K562 (cell line): ENCODE measurements at regions not wholly inside any gene's neighbourhood (a gene's known extent, or its start where the extent isn't known, plus 50 kb on each side); places are given as distances from the start of the nearest gene placed in this dataset.

Experiments used
- ATAC-seq: fragments of 200-7000 bp; cut with Tn5 transposase; 3 replicates; pipeline ENCODE4 v1.9.1; 2020; ENCODE audit warnings: moderate library complexity
- BruUV-seq: library from RNA; stranded (reverse); fragments of 400-500 nt; replicated peaks from 2 replicates; lab custom pipeline; 2021; lab: Mats Ljungman, UMichigan
- CTCF ChIA-PET: fragments of 300-600 bp; formaldehyde crosslinking; extraction: SDS; loops from one replicate; lab custom pipeline; 2021; ENCODE audit warnings: low intra/inter-chr PET ratio; lab: Yijun Ruan, JAX
- POLR2A ChIA-PET: fragments of 300-600, 350-650 bp; sonication (Branson Sonifier 250); formaldehyde crosslinking; extraction: SDS; loops from one replicate; lab custom pipeline; 2021; ENCODE audit warnings: antibody characterized with exemption, inconsistent platforms; lab: Yijun Ruan, JAX
- DNase-seq, 4 experiments: peaks; one replicate each; pipeline versions ENCODE4 v3.0.0 to v3.0.0-alpha.2; 2011 to 2018; ENCODE audit warnings: low spot score in 3 of 4, mixed read lengths in 3 of 4; ENCODE audit errors: extremely low read depth in 1 of 4
- FAIRE-seq: peaks from 2 replicates; lab custom pipeline; 2011; peaks lifted over from hg19 to GRCh38; lab: Jason Lieb, UNC
- H2AFZ ChIP-seq: 2 replicates; pipeline ENCODE4 v1.6.0; 2011; ENCODE audit warnings: low read depth, low read length, control low read depth, inconsistent platforms
- H3K27ac ChIP-seq: fragments of 200-600 bp; 3 replicates; pipeline ENCODE4 v1.8.0; 2011; ENCODE audit warnings: low read depth, mild to moderate bottlenecking, control low read depth, inconsistent platforms, low read length, moderate library complexity, mixed read lengths; ENCODE audit errors: extremely low read depth
- H3K27me3 ChIP-seq, 2 experiments: fragments of 300-600 bp in 1 of 2; 2 replicates in 1 of 2; 3 replicates in 1 of 2; pipeline versions ENCODE4 v1.6.0 to v1.8.0; 2011; ENCODE audit warnings: inconsistent platforms in 2 of 2, low read length in 2 of 2, mild to moderate bottlenecking in 1 of 2, mixed read lengths in 1 of 2, moderate library complexity in 1 of 2; ENCODE audit not compliant: control insufficient read depth in 2 of 2, insufficient read depth in 2 of 2
- H3K36me3 ChIP-seq: fragments of 300-600 bp; 3 replicates; pipeline ENCODE4 v1.8.0; 2011; ENCODE audit warnings: mild to moderate bottlenecking, low read length, inconsistent platforms; ENCODE audit not compliant: control insufficient read depth, insufficient read depth
- H3K4me1 ChIP-seq, 2 experiments: fragments of 200-600 bp in 1 of 2; replicated peaks in 1 of 2; 2 replicates in 1 of 2; 3 replicates in 1 of 2; pipeline versions ENCODE4 v1.5.1 to v1.8.0; 2011; ENCODE audit warnings: inconsistent platforms in 2 of 2, low read length in 2 of 2, mild to moderate bottlenecking in 1 of 2, mixed read lengths in 1 of 2, moderate library complexity in 1 of 2; ENCODE audit not compliant: control insufficient read depth in 2 of 2, insufficient read depth in 2 of 2
- H3K4me2 ChIP-seq: 2 replicates; pipeline ENCODE4 v1.6.1; 2011; ENCODE audit warnings: low read length, control low read depth, inconsistent platforms, mixed read lengths; ENCODE audit not compliant: insufficient read depth
- H3K4me3 ChIP-seq: fragments of 200-600 bp; sonication (generic), shearing (Covaris generic); 2 replicates; pipeline ENCODE4 v1.5.1; 2016; ENCODE audit warnings: control low read depth, inconsistent platforms
- H3K79me2 ChIP-seq: fragments of 200-600 bp; 3 replicates; pipeline ENCODE4 v1.8.0; 2011; ENCODE audit warnings: low read length, inconsistent platforms; ENCODE audit not compliant: control insufficient read depth, insufficient read depth
- H3K9ac ChIP-seq, 2 experiments: 2 replicates each; pipeline versions ENCODE4 v1.6.0 to v1.6.1; 2011; ENCODE audit warnings: low read depth in 2 of 2, low read length in 2 of 2, control low read depth in 1 of 2, inconsistent platforms in 1 of 2, mild to moderate bottlenecking in 1 of 2, mixed read lengths in 1 of 2; ENCODE audit not compliant: insufficient read depth in 1 of 2
- H3K9me1 ChIP-seq: one replicate; pipeline ENCODE4 v1.6.0; 2011; ENCODE audit warnings: inconsistent platforms, mild to moderate bottlenecking, low read length, moderate library complexity; ENCODE audit not compliant: control insufficient read depth, insufficient read depth
- H3K9me3 ChIP-seq: replicated peaks from 2 replicates; pipeline ENCODE4 v1.5.1; 2011; ENCODE audit warnings: low read depth, low read length, inconsistent platforms; ENCODE audit not compliant: control insufficient read depth, insufficient read depth
- H4K20me1 ChIP-seq: replicated peaks from 2 replicates; pipeline ENCODE4 v1.6.1; 2011; ENCODE audit warnings: low read length, inconsistent platforms, mixed read lengths; ENCODE audit not compliant: control insufficient read depth, insufficient read depth
- CBX2 ChIP-seq: fragments of 200-600 bp; sonication (generic); IDR thresholded peaks from one replicate; pipeline ENCODE4 v1.6.1; 2012; ENCODE audit warnings: mild to moderate bottlenecking, low read length, inconsistent platforms; ENCODE audit not compliant: insufficient read depth, poor library complexity, severe bottlenecking
- CHD4 ChIP-seq: fragments of 200-600 bp; sonication (generic); IDR thresholded peaks from 3 replicates; pipeline ENCODE4 v1.6.1; 2012; ENCODE audit warnings: low read depth, mild to moderate bottlenecking, mixed read lengths, low read length, inconsistent platforms; ENCODE audit not compliant: insufficient read depth, insufficient replicate concordance, poor library complexity, severe bottlenecking
- FOXK2 ChIP-seq, 2 experiments: fragments of 450-650 bp; IDR thresholded peaks in 1 of 2; conservative IDR thresholded peaks in 1 of 2; 2 replicates each; pipeline ENCODE4 v1.6.1; 2016; ENCODE audit warnings: low read depth in 2 of 2, mild to moderate bottlenecking in 1 of 2
- NCOA2 ChIP-seq, 2 experiments: fragments of 450-650 bp; IDR thresholded peaks; 2 replicates each; pipeline ENCODE4 v1.6.1; 2018; ENCODE audit warnings: mild to moderate bottlenecking in 2 of 2, moderate library complexity in 1 of 2; ENCODE audit not compliant: partially characterized antibody in 2 of 2
- RBM14 ChIP-seq: fragments of 200-400 bp; formaldehyde crosslinking; IDR thresholded peaks from 2 replicates; pipeline ENCODE4 v1.6.1; 2018; ENCODE audit warnings: low read depth, mild to moderate bottlenecking, low read length, moderate library complexity, borderline replicate concordance; ENCODE audit not compliant: insufficient read depth
- WGBS: fragments of 100-300 bp; shearing (Covaris generic); methylation state at CpG from one replicate; pipeline ENCODE4 v1.1.6; 2016; ENCODE audit warnings: low coverage, mixed read lengths; ENCODE audit not compliant: insufficient coverage; ENCODE audit errors: missing lambda C conversion rate; 5-methylcytosine and 5-hydroxymethylcytosine counted together
- in situ Hi-C: fragments of 300-500 bp; cut with MboI; formaldehyde crosslinking; loops from 4 replicates; pipeline ENCODE4 v1.15.0; 2018; ENCODE audit warnings: inconsistent platforms, mixed read lengths
- intact Hi-C: fragments of 100-400 bp; cut with micrococcal nuclease; formaldehyde crosslinking; loops from 2 replicates; pipeline ENCODE4 v1.14.2; 2022
- TF ChIP-seq, protein P1 (sequence below): fragments of 450-650 bp; formaldehyde crosslinking; conservative IDR thresholded peaks from 2 replicates; pipeline ENCODE4 v1.4.0; 2022; ENCODE audit warnings: mild to moderate bottlenecking, missing genetic modification characterization
- TF ChIP-seq, protein P2 (sequence below): IDR thresholded peaks from 2 replicates; pipeline ENCODE4 v1.6.1; 2011; ENCODE audit warnings: borderline replicate concordance, low read depth, mild to moderate bottlenecking, moderate library complexity, low read length; ENCODE audit not compliant: insufficient read depth, poor library complexity, severe bottlenecking
- TF ChIP-seq, protein P3 (sequence below), 2 experiments: IDR thresholded peaks; 2 replicates each; pipeline ENCODE4 v1.6.1; 2011; ENCODE audit warnings: borderline replicate concordance in 1 of 2, control low read depth in 1 of 2, low read depth in 1 of 2, low read length in 1 of 2, mild to moderate bottlenecking in 1 of 2, mixed read lengths in 1 of 2, moderate library complexity in 1 of 2; ENCODE audit not compliant: insufficient read depth in 1 of 2, insufficient read length in 1 of 2, poor library complexity in 1 of 2, severe bottlenecking in 1 of 2; ENCODE audit errors: extremely low read depth in 1 of 2

DNA sequence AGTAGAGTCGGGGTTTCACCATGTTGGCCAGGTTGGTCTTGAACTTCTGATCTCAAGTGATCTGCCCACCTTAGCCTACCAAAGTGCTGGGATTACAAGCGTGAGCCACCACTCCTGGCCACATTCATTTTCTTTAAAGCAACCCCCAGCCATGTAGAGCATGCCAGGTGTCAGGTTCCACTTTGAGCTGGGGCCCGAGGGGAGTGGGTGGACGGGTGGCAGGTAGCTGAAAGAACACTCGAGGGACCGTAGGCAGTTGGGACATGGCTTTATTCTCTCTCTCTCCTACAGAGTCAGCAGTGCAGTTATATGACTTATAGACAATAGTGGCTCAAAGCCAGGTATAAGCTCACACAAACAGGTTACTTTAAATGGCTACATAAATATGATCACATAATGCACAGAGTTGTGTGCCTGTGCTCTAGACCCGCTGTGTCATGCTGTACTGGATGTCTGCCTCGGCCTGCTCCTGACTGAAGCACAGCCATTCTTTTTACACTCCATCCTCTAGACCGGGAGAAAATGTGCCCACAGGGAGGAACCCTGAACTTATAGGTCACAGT lies 60.5 kb upstream of the FAM120A start:
- BruUV-seq, result no TSS peak
- WGBS, result 0% methylated on average over 9 of the region's 9 CpGs
- ATAC-seq (no peak), FAIRE-seq (no peak), DNase-seq (no peak)
- Histone ChIP-seq H3K4me1 (no peaks in the 10 kb centered on the region), H3K36me3 (no peaks in the 10 kb centered on the region), H3K9me3 (no peaks in the 10 kb centered on the region), H3K27ac (no peak overlapping the region), H2AFZ (no peak overlapping the region), H3K4me2 (no peak overlapping the region), H3K79me2 (no peaks in the 10 kb centered on the region), H3K4me3 (no peak overlapping the region), H3K9me1 (no peaks in the 10 kb centered on the region), H3K9ac (no peak overlapping the region), H3K27me3 (peaks cover 20 to 30% of the 10 kb centered on the region in 2 experiments), H4K20me1 (no peaks in the 10 kb centered on the region)
- in situ Hi-C loops (no loop called here), intact Hi-C loops (no loop called here)
- TF ChIP-seq, protein P1, sequence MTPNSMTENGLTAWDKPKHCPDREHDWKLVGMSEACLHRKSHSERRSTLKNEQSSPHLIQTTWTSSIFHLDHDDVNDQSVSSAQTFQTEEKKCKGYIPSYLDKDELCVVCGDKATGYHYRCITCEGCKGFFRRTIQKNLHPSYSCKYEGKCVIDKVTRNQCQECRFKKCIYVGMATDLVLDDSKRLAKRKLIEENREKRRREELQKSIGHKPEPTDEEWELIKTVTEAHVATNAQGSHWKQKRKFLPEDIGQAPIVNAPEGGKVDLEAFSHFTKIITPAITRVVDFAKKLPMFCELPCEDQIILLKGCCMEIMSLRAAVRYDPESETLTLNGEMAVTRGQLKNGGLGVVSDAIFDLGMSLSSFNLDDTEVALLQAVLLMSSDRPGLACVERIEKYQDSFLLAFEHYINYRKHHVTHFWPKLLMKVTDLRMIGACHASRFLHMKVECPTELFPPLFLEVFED, result no peak
- TF ChIP-seq CBX2 (no peak), CHD4 (no peak), RBM14 (no peak), FOXK2 (conservative IDR thresholded peaks at IDR 0.05 in 1 of 2, IDR thresholded peaks at IDR 0.05 in 1 of 2; ENCODE audit: low read depth in 2 of 2) (no peak), NCOA2 (IDR thresholded peaks at IDR 0.05; ENCODE audit: partially characterized antibody in 2 of 2) (no peak)
- TF ChIP-seq, protein P2, sequence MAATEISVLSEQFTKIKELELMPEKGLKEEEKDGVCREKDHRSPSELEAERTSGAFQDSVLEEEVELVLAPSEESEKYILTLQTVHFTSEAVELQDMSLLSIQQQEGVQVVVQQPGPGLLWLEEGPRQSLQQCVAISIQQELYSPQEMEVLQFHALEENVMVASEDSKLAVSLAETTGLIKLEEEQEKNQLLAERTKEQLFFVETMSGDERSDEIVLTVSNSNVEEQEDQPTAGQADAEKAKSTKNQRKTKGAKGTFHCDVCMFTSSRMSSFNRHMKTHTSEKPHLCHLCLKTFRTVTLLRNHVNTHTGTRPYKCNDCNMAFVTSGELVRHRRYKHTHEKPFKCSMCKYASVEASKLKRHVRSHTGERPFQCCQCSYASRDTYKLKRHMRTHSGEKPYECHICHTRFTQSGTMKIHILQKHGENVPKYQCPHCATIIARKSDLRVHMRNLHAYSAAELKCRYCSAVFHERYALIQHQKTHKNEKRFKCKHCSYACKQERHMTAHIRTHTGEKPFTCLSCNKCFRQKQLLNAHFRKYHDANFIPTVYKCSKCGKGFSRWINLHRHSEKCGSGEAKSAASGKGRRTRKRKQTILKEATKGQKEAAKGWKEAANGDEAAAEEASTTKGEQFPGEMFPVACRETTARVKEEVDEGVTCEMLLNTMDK, result no peak
- TF ChIP-seq, protein P3, sequence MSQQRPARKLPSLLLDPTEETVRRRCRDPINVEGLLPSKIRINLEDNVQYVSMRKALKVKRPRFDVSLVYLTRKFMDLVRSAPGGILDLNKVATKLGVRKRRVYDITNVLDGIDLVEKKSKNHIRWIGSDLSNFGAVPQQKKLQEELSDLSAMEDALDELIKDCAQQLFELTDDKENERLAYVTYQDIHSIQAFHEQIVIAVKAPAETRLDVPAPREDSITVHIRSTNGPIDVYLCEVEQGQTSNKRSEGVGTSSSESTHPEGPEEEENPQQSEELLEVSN (IDR thresholded peaks at IDR 0.05; ENCODE audit: borderline replicate concordance in 1 of 2, extremely low read depth in 1 of 2, insufficient read depth in 1 of 2, insufficient read length in 1 of 2, low read depth in 1 of 2, low read length in 1 of 2, poor library complexity in 1 of 2, severe bottlenecking in 1 of 2), result no peak
- ChIA-PET POLR2A (interaction anchor here (0.7 kb wide), 1 partner anchor 172 kb away, joined by 3 read pairs; no protein-coding TSS in a partner anchor), CTCF (no interaction called here)
